ENCODE measurements at regions not wholly inside any gene's neighbourhood (a gene's known extent, or its start where the extent isn't known, plus 50 kb on each side); places are given as distances from the start of the nearest gene placed in this dataset.

DNA sequence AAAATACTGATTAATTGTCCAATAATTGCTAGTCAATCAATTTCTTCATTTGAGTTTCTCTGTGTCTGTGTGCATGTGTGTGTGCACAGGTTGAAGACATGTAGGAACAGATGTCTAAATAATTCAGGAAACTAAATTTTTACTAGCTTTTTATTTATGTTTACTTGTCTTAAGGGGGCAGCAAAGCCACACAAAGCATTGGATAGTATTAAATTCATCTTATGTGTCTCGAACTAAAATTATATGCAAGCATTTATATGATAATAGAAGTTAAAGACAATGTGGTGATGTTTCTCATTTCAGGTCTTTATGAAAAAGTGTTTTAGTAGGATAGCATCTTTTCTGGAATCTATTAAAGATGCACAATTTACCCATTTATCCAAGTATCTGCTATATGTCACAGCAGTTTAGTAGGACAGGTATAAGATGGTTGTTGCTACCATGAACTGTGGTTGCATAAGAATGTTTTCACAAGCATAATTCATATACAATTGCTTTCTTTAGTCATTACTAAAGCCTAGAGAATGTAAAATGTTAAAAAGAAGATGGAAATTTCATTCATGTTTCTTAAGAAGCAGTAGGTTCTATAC is 784.6 kb upstream of the NUDT12 start:
- DNase-seq = no peak

GRCh38 chr5:104345222-104346016 is 782.8 kb upstream of the NUDT12 start:
- DNase-seq = no peak

- peak; percentile 0 for DNase-seq
Measured at GRCh38 chr5:104344809-104345208, 782.2 kb upstream of the NUDT12 start.

- no peak for DNase-seq
Measured at GRCh38 chr5:104327801-104328200, 765.2 kb upstream of the NUDT12 start.

GRCh38 chr5:104326966-104327365 is 764.4 kb upstream of the NUDT12 start:
- no peak for DNase-seq

DNA sequence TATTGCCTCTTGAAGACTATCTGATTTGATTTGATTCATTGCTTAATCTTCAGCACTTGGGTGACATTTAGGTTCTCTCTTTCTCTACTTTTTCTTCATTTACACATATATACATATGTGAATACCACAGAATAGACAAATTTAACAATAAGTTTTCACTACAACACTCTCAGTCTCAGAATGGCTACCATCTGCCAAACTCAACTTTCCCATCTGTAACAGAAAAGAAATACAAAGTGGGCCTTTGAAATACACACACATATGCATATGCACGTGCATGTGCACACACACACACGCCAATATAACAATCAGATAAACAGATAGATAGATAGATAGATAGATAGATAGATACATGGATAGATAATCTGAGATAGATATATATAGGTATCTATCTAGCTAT is 762.8 kb upstream of the NUDT12 start:
- DNase-seq = no peak

DNA sequence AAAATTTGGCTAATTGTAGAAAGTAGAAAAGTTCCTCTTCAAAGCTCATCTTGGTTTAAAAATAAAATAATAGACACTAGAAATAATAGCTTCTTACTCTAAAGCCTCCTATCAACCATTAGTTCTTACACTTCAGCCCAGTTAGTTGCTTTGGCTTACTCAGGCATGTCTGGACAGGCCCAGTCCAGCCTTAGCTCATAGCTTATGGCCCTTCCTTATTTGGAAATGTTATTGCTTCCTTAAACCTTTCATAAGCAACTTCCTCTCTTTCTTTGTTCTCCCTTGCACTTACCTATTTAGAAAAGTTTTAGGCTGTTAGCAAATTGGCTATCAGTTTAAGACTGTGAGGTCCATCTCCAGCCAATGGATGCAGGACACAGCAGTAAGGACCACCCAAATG is 754.1 kb upstream of the NUDT12 start:
- DNase-seq = peak; percentile 74

DNA sequence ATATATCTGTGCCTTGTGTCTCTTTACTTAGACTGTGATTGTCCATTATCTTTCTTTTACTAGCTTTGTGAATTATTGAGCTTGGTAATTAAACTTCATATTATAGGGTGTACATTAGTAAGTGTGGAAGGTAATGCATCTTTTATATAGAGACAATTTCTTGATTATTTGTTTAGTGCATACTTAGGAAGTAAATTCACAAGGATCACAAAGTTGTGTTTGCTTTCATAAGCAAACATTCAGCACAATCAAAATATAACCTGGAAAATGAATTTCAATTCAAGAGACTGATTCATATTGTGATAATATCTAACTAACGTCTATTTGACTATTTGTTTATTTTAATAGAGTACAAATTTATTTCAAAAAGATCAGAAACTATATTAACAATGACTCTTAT is 749.9 kb upstream of the NUDT12 start:
- DNase-seq = no peak

DNA sequence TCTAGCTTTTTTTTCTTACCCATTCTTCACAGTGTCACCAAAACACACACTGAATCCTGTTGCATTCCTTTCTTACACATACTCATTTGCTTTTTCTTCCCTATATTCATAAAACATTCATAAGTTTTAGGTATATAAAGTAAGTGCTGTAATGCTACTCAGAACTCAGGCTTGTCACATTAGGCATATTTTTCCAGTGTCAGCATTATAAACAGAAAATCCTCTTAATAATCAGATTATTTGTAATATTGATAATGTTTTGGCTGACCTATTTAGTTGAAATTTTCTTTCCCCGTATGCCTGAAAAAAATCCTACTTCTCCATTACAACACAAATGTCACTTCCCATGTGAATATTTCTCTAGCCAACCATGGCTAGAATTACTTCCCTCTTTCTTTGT is 743.0 kb upstream of the NUDT12 start:
- peak; percentile 76 for DNase-seq

DNA sequence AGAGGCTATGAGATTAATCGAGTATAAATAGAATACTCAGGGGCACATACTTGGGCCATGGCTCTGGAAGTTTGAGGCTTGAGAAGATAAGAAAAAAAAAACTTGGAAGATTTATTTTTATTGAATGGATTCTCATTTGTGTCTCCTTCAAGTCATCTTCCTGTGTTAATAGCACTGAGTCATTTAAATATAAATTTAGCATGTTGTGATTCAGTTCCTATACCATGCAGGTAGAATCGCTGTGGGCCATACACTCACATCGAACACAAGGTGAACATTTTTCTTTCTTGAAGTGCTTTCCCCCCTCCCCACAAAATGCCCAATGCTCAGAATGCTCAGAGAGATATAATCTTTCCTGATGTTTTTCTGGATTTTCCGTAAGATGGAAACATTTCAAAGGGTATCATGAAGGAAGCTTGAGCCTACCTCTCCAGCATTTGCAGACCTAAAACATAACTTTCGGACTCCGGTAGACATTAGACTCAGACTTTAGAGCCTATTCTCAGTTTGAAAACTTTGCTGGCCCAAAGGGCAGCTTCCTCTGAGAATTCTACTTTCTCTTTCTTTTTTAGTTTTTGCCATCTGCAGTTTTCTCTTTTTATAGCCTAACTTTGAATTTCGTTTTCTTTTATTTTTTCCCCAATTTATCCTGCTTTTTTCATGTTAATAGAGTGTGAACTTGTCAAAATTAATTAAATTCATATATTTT is 737.6 kb upstream of the NUDT12 start:
- DNase-seq = no peak

GRCh38 chr5:104298518-104298917 is 735.9 kb upstream of the NUDT12 start:
- DNase-seq = no peak

DNA sequence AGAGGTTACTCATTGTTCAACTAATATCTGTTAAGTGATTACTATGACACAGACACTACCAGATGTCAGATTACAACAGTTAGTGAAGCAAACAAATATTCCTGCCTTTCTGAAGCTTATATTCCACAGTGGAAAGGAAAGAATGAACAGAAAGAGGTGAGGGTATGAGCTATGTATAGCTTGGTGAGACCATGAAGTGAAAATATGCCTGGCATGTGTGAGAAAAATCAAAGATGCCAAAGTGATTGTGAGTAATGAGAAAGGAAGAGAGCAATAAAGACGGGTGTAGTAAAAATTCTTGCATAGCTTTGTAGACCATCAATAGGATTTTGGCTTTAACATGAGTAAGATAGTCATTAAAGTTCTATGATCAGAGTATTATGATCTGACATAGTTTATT is 734.5 kb upstream of the NUDT12 start:
- no peak for DNase-seq

GRCh38 chr5:104295991-104296390 is 733.4 kb upstream of the NUDT12 start:
- DNase-seq = no peak

GRCh38 chr5:104283136-104283535 is 720.5 kb upstream of the NUDT12 start:
- no peak for DNase-seq

- DNase-seq = no peak
Measured at GRCh38 chr5:104273725-104274124, 711.1 kb upstream of the NUDT12 start.

- DNase-seq = no peak
Measured at GRCh38 chr5:104267320-104268015, 704.9 kb upstream of the NUDT12 start.

GRCh38 chr5:104266161-104266560 is 703.6 kb upstream of the NUDT12 start:
- no peak for DNase-seq

DNA sequence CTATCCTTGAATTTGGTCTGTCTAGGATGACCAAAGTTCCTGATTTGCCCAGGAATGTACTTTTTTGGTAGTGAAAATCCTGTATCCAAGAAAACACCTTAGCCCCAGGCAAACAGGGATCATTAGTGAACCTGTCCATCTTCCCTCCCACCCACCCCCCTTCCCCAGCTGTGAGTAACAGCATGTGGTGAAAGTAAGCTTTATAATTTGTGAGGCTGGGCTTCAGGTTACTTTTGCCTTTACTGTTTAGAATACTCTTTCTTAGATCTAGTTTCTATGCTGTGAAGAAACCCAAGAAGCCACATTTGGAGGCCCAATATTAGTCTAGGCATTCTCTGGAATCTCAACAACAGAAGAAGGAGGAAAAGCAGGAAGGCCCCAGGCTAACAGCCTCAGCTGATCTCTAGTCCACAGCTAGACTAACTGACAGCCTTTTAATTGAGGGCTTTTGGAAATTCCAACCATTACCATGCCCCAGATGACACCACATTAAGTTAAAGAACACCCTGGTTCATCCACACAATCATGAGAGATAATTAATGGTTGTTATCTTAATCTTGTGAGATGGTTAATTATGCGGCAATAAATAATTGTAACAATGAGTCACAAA is 703.0 kb upstream of the NUDT12 start:
- DNase-seq = no peak

DNA sequence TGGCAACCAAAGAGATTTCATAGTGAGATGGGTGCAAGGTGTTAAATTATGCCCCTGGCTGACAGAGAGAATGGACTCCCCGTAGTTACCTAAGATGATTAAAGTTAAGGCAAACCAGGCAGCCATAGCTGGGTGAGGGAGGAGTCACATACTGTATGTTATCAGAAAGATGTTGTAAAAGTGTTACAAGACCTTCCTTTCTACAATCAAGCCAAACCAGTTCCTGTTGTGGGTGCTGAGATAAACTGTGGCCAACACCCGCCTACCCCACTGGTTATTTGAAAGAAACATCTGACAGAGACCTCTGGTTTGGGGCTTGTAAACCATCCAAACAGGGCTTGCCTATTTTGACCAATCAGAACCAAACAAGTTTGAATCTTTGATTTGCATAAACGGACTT is 684.7 kb upstream of the NUDT12 start:
- no peak for DNase-seq

GRCh38 chr5:104241046-104241445 is 678.5 kb upstream of the NUDT12 start:
- no peak for DNase-seq

DNA sequence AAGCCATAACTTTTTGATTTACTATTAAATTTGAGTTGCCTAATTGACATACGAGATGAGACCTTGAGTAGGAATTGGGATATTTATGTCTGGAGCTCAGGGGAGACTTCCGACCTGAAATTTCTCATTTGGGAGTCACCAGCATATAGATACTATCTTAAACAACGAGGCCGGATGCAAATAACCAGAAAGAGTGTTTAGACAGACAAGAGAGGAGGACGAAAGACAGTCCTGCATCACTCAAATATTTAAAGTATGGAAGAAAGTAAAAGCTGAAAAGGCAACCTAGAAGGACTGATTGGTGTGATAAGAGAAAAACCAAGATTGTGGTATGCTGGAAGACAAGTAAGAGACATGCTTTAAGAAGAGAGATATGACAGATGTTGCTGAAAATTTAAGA is 675.0 kb upstream of the NUDT12 start:
- no peak for DNase-seq

GRCh38 chr5:104223885-104224773 is 661.5 kb upstream of the NUDT12 start:
- DNase-seq = no peak
